ENCODE measurements at regions not wholly inside any gene's neighbourhood (a gene's known extent, or its start where the extent isn't known, plus 50 kb on each side); places are given as distances from the start of the nearest gene placed in this dataset.

DNA sequence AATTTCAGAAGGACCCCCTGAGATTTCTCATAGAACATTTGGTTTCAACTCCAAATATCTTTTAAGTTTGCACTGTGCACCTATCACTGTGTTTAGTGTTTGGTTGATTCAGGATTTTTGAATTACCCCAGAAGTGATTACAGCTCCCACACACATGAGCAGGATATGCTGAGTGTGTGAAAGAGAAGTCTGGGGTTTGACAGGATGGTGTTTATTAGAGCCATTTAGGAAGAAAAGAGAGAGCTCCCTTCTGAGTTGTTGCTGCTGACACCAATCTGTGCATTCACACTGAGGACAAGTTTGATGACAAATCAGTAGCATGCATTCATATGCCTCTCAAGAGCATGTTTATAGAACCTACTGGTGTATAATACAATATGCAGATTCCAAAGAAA lies 118.1 kb downstream of the RPL22L1 start:
- no peak for TF ChIP-seq POLR2A (IDR thresholded peaks at IDR 0.05)
- TF ChIP-seq, protein P1, sequence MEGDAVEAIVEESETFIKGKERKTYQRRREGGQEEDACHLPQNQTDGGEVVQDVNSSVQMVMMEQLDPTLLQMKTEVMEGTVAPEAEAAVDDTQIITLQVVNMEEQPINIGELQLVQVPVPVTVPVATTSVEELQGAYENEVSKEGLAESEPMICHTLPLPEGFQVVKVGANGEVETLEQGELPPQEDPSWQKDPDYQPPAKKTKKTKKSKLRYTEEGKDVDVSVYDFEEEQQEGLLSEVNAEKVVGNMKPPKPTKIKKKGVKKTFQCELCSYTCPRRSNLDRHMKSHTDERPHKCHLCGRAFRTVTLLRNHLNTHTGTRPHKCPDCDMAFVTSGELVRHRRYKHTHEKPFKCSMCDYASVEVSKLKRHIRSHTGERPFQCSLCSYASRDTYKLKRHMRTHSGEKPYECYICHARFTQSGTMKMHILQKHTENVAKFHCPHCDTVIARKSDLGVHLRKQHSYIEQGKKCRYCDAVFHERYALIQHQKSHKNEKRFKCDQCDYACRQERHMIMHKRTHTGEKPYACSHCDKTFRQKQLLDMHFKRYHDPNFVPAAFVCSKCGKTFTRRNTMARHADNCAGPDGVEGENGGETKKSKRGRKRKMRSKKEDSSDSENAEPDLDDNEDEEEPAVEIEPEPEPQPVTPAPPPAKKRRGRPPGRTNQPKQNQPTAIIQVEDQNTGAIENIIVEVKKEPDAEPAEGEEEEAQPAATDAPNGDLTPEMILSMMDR (IDR thresholded peaks at IDR 0.05) = no peak
